ENCODE measurements at regions not wholly inside any gene's neighbourhood (a gene's known extent, or its start where the extent isn't known, plus 50 kb on each side); places are given as distances from the start of the nearest gene placed in this dataset.

GRCh38 chr11:70618431-70619101 is 220.2 kb downstream of the CTTN start:
- DNase-seq (ENCODE audit: low spot score) = no peak
- no peaks in the 10 kb centered on the region for H3K27me3 ChIP-seq (ENCODE audit: control insufficient read depth in 4 of 4, insufficient read depth in 4 of 4, low read length in 3 of 4)
- no peak overlapping the region for H3K9ac ChIP-seq (ENCODE audit: low read depth in 1 of 2, low read length in 2 of 2)
- H3K4me1 ChIP-seq (ENCODE audit: control insufficient read depth in 4 of 4, insufficient read depth in 4 of 4, low read length in 3 of 4) = no peaks in the 10 kb centered on the region
- H3K4me3 ChIP-seq (ENCODE audit: low read depth in 1 of 3, low read length in 3 of 3) = no peak overlapping the region
- no peak for TF ChIP-seq ATF3 (IDR thresholded peaks at IDR 0.05)
- TF ChIP-seq FOXA2 (IDR thresholded peaks at IDR 0.05) = no peak
- 89% methylated on average over 22 of the region's 22 CpGs for WGBS
- H3K9me3 ChIP-seq (ENCODE audit: control insufficient read depth in 4 of 4, low read length in 3 of 4) = peaks cover 0 to 10% (median 2%) of the 10 kb centered on the region in 4 donors
- H3K36me3 ChIP-seq (ENCODE audit: control insufficient read depth in 4 of 4, insufficient read depth in 3 of 4, low read depth in 1 of 4, low read length in 3 of 4) = no peaks in the 10 kb centered on the region
- no peak overlapping the region for H3K27ac ChIP-seq (ENCODE audit: low read depth in 1 of 2, low read length in 2 of 2)

GRCh38 chr11:70619591-70619990 is 221.3 kb downstream of the CTTN start:
- no peak overlapping the region for H3K27ac ChIP-seq (ENCODE audit: low read depth in 1 of 2, low read length in 2 of 2)
- no peak overlapping the region for H3K9ac ChIP-seq (ENCODE audit: low read depth in 1 of 2, low read length in 2 of 2)
- TF ChIP-seq EGR1 (IDR thresholded peaks at IDR 0.05; ENCODE audit: low read depth in 2 of 2) (no peak), MAX (IDR thresholded peaks at IDR 0.05) (no peak), JUND (IDR thresholded peaks at IDR 0.05) (no peak), RXRA (IDR thresholded peaks at IDR 0.05) (no peak)
- 92% methylated on average over 7 of the region's 7 CpGs for WGBS
- H3K4me1 ChIP-seq (ENCODE audit: control insufficient read depth in 4 of 4, insufficient read depth in 4 of 4, low read length in 3 of 4) = no peaks in the 10 kb centered on the region
- no peaks in the 10 kb centered on the region for H3K36me3 ChIP-seq (ENCODE audit: control insufficient read depth in 4 of 4, insufficient read depth in 3 of 4, low read depth in 1 of 4, low read length in 3 of 4)
- no peak overlapping the region for H3K4me3 ChIP-seq (ENCODE audit: low read depth in 1 of 3, low read length in 3 of 3)
- H3K9me3 ChIP-seq (ENCODE audit: control insufficient read depth in 4 of 4, low read length in 3 of 4) = peaks cover 0 to 10% (median 2%) of the 10 kb centered on the region in 4 donors
- no peaks in the 10 kb centered on the region for H3K27me3 ChIP-seq (ENCODE audit: control insufficient read depth in 4 of 4, insufficient read depth in 4 of 4, low read length in 3 of 4)
- no peak for DNase-seq (ENCODE audit: low spot score)

- no peak for TF ChIP-seq ATF3 (IDR thresholded peaks at IDR 0.05)
- no peak for TF ChIP-seq TAF1 (conservative IDR thresholded peaks at IDR 0.05)
- TF ChIP-seq NR2F2 (IDR thresholded peaks at IDR 0.05) = no peak
- TF ChIP-seq GABPA (IDR thresholded peaks at IDR 0.05 in 1 of 2, conservative IDR thresholded peaks at IDR 0.05 in 1 of 2) = no peak
- no peak for TF ChIP-seq MAX (IDR thresholded peaks at IDR 0.05)
- no peak for TF ChIP-seq HNF4A (conservative IDR thresholded peaks at IDR 0.05)
- TF ChIP-seq JUND (IDR thresholded peaks at IDR 0.05) = no peak
- TF ChIP-seq SP1 (IDR thresholded peaks at IDR 0.05) = no peak
- TF ChIP-seq FOXA2 (IDR thresholded peaks at IDR 0.05) = no peak
- TF ChIP-seq RXRA (IDR thresholded peaks at IDR 0.05) = no peak
- TF ChIP-seq EGR1 (IDR thresholded peaks at IDR 0.05; ENCODE audit: low read depth in 2 of 2) = no peak
- no peak for TF ChIP-seq FOXA1 (IDR thresholded peaks at IDR 0.05)
- TF ChIP-seq RAD21 (IDR thresholded peaks at IDR 0.05) = no peak
- no peak for TF ChIP-seq HNF4G (IDR thresholded peaks at IDR 0.05)
- TF ChIP-seq ZBTB33 (IDR thresholded peaks at IDR 0.05) = no peak
- no peak for TF ChIP-seq YY1 (IDR thresholded peaks at IDR 0.05)
- TF ChIP-seq REST (IDR thresholded peaks at IDR 0.05) = no peak
- TF ChIP-seq CTCF (IDR thresholded peaks at IDR 0.05; ENCODE audit: low read depth, low read length, missing input control) = no peak
- H3K9me3 ChIP-seq (ENCODE audit: control insufficient read depth in 4 of 4, low read length in 3 of 4) = peaks cover 0 to 6% (median 0%) of the 10 kb centered on the region in 4 donors
- 94% methylated on average over 12 of the region's 12 CpGs for WGBS
- no peaks in the 10 kb centered on the region for H3K36me3 ChIP-seq (ENCODE audit: control insufficient read depth in 4 of 4, insufficient read depth in 3 of 4, low read depth in 1 of 4, low read length in 3 of 4)
- no peak overlapping the region for H3K9ac ChIP-seq (ENCODE audit: low read depth in 1 of 2, low read length in 2 of 2)
- no peak overlapping the region for H3K27ac ChIP-seq (ENCODE audit: low read depth in 1 of 2, low read length in 2 of 2)
- no peak for DNase-seq (ENCODE audit: low spot score)
- no peak overlapping the region for H3K4me3 ChIP-seq (ENCODE audit: low read depth in 1 of 3, low read length in 3 of 3)
- no peaks in the 10 kb centered on the region for H3K4me1 ChIP-seq (ENCODE audit: control insufficient read depth in 4 of 4, insufficient read depth in 4 of 4, low read length in 3 of 4)
- H3K27me3 ChIP-seq (ENCODE audit: control insufficient read depth in 4 of 4, insufficient read depth in 4 of 4, low read length in 3 of 4) = no peaks in the 10 kb centered on the region
Measured at GRCh38 chr11:70620510-70621184, 222.3 kb downstream of the CTTN start.

Measured in liver (tissue), 8 donors.